Natural killer cell (primary cell): ENCODE measurements at regions not wholly inside any gene's neighbourhood (a gene's known extent, or its start where the extent isn't known, plus 50 kb on each side); places are given as distances from the start of the nearest gene placed in this dataset.

ENCODE experiments used
- ATAC-seq, 3 donors: fragments of 150-1000 bp in 2 of 3; fragments of 200-7000 bp in 1 of 3; cut with Tn5 transposase; 1 replicate in 1 of 3; 2 replicates in 2 of 3; pipeline ENCODE4 v1.10.0; 2021; ENCODE audit warnings: mild to moderate bottlenecking in 2 of 3, moderate library complexity in 2 of 3
- DNase-seq, 2 donors: peaks; one replicate each; pipeline versions ENCODE4 v3.0.0 to v3.0.0-alpha.2; 2013 to 2021; ENCODE audit warnings: mixed read lengths in 1 of 2
- H3K27ac ChIP-seq: one replicate; pipeline ENCODE4 v1.5.1; 2013; ENCODE audit warnings: mild to moderate bottlenecking, low read length
- H3K27me3 ChIP-seq: one replicate; pipeline ENCODE4 v1.6.1; 2013; ENCODE audit warnings: low read length; ENCODE audit not compliant: control insufficient read depth, insufficient read depth
- H3K36me3 ChIP-seq: one replicate; pipeline ENCODE4 v1.6.1; 2013; ENCODE audit warnings: low read length; ENCODE audit not compliant: control insufficient read depth, insufficient read depth
- H3K4me1 ChIP-seq: one replicate; pipeline ENCODE4 v1.6.1; 2013; ENCODE audit warnings: low read length; ENCODE audit not compliant: control insufficient read depth, insufficient read depth
- H3K4me3 ChIP-seq: one replicate; pipeline ENCODE4 v1.5.1; 2013; ENCODE audit warnings: low read length
- H3K9me3 ChIP-seq: one replicate; pipeline ENCODE4 v1.6.1; 2013; ENCODE audit warnings: low read length; ENCODE audit not compliant: control insufficient read depth, insufficient read depth
- H3K27ac Mint-ChIP-seq, 2 donors: one replicate each; pipeline ENCODE4 v1.8.0; 2022; ENCODE audit warnings: mild to moderate bottlenecking in 2 of 2, mixed read lengths in 2 of 2, moderate library complexity in 1 of 2
- H3K27me3 Mint-ChIP-seq, 2 donors: one replicate each; pipeline ENCODE4 v1.8.0; 2022; ENCODE audit warnings: low read depth in 2 of 2, mixed read lengths in 2 of 2
- H3K36me3 Mint-ChIP-seq: one replicate; pipeline ENCODE4 v1.8.0; 2022; ENCODE audit warnings: mixed read lengths
- H3K4me1 Mint-ChIP-seq, 2 donors: one replicate each; pipeline ENCODE4 v1.8.0; 2022; ENCODE audit warnings: mixed read lengths in 2 of 2
- H3K4me3 Mint-ChIP-seq: one replicate; pipeline ENCODE4 v1.8.0; 2022; ENCODE audit warnings: mild to moderate bottlenecking, moderate library complexity, mixed read lengths
- H3K9me3 Mint-ChIP-seq, 2 donors: one replicate each; pipeline ENCODE4 v1.8.0; 2022; ENCODE audit warnings: mixed read lengths in 2 of 2
- CTCF ChIP-seq: fragments of 200-600 bp; IDR thresholded peaks from one replicate; pipeline ENCODE4 v1.8.0; 2022; ENCODE audit warnings: antibody characterized with exemption
- WGBS: methylation state at CpG from one replicate; pipeline ENCODE4 v1.1.7; 2013; ENCODE audit warnings: missing lambda C conversion rate; ENCODE audit not compliant: insufficient coverage; 5-methylcytosine and 5-hydroxymethylcytosine counted together
- intact Hi-C: fragments of 100-400 bp; cut with micrococcal nuclease; formaldehyde crosslinking; loops from one replicate; pipeline ENCODE4 v1.14.2; 2022

- TF ChIP-seq CTCF = no peak
- no peaks in the 10 kb centered on the region for H3K36me3 ChIP-seq
- H3K4me3 Mint-ChIP-seq = no peak overlapping the region
- H3K4me1 Mint-ChIP-seq = no peaks in the 10 kb centered on the region
- H3K27ac ChIP-seq = no peak overlapping the region
- H3K9me3 Mint-ChIP-seq = no peaks in the 10 kb centered on the region
- DNase-seq (no peak), ATAC-seq (no peak)
- WGBS = 68% methylated on average over 3 of the region's 3 CpGs
- no peak overlapping the region for H3K27ac Mint-ChIP-seq
- no peaks in the 10 kb centered on the region for H3K4me1 ChIP-seq
- H3K4me3 ChIP-seq = no peak overlapping the region
- H3K9me3 ChIP-seq = no peaks in the 10 kb centered on the region
- intact Hi-C loops = no loop called here
- H3K27me3 Mint-ChIP-seq = peaks cover 6 to 36% of the 10 kb centered on the region in 2 donors
- H3K36me3 Mint-ChIP-seq = no peaks in the 10 kb centered on the region
- no peaks in the 10 kb centered on the region for H3K27me3 ChIP-seq
Measured at GRCh38 chr10:78811174-78811573, 257.6 kb upstream of the ZMIZ1 start.

GRCh38 chr10:78812571-78813318, 256.0 kb upstream of the ZMIZ1 start:
- Histone ChIP-seq H3K27me3 (no peaks in the 10 kb centered on the region), H3K4me3 (no peak overlapping the region), H3K4me1 (no peaks in the 10 kb centered on the region), H3K9me3 (no peaks in the 10 kb centered on the region), H3K36me3 (no peaks in the 10 kb centered on the region), H3K27ac (no peak overlapping the region)
- Mint-ChIP-seq H3K4me3 (no peak overlapping the region), H3K27me3 (peaks cover 6 to 36% of the 10 kb centered on the region in 2 donors), H3K4me1 (no peaks in the 10 kb centered on the region), H3K9me3 (no peaks in the 10 kb centered on the region), H3K36me3 (no peaks in the 10 kb centered on the region), H3K27ac (no peak overlapping the region)
- 65% methylated on average over 4 of the region's 4 CpGs for WGBS
- no peak for ATAC-seq
- TF ChIP-seq CTCF = no peak
- DNase-seq = no peak
- intact Hi-C loops = no loop called here

- Mint-ChIP-seq H3K4me1 (no peaks in the 10 kb centered on the region), H3K27me3 (peaks cover 6 to 29% of the 10 kb centered on the region in 2 donors), H3K9me3 (no peaks in the 10 kb centered on the region), H3K27ac (no peak overlapping the region), H3K36me3 (no peaks in the 10 kb centered on the region), H3K4me3 (no peak overlapping the region)
- Histone ChIP-seq H3K9me3 (no peaks in the 10 kb centered on the region), H3K4me3 (no peak overlapping the region), H3K27ac (no peak overlapping the region), H3K27me3 (no peaks in the 10 kb centered on the region), H3K36me3 (no peaks in the 10 kb centered on the region), H3K4me1 (no peaks in the 10 kb centered on the region)
- DNase-seq = no peak
- ATAC-seq = no peak
- 96% methylated on average over 1 of the region's 1 CpG for WGBS
- intact Hi-C loops = no loop called here
- TF ChIP-seq CTCF = no peak
Measured at GRCh38 chr10:78813526-78813925, 255.2 kb upstream of the ZMIZ1 start.

GRCh38 chr10:78813998-78814399, 254.8 kb upstream of the ZMIZ1 start:
- H3K9me3 ChIP-seq = no peaks in the 10 kb centered on the region
- no peak overlapping the region for H3K4me3 ChIP-seq
- TF ChIP-seq CTCF = no peak
- Mint-ChIP-seq H3K27me3 (peaks cover 6 to 29% of the 10 kb centered on the region in 2 donors), H3K4me3 (no peak overlapping the region), H3K9me3 (no peaks in the 10 kb centered on the region), H3K27ac (no peak overlapping the region), H3K36me3 (no peaks in the 10 kb centered on the region), H3K4me1 (no peaks in the 10 kb centered on the region)
- intact Hi-C loops = no loop called here
- no peak overlapping the region for H3K27ac ChIP-seq
- DNase-seq (no peak), ATAC-seq (no peak)
- no peaks in the 10 kb centered on the region for H3K4me1 ChIP-seq
- WGBS = 91% methylated on average over 6 of the region's 6 CpGs
- H3K36me3 ChIP-seq = no peaks in the 10 kb centered on the region
- no peaks in the 10 kb centered on the region for H3K27me3 ChIP-seq
